ENCODE measurements at regions not wholly inside any gene's neighbourhood (a gene's known extent, or its start where the extent isn't known, plus 50 kb on each side); places are given as distances from the start of the nearest gene placed in this dataset.

GRCh38 chr1:34444516-34444915 lies 267.8 kb downstream of the C1orf94 start:
- Histone ChIP-seq H3K4me3 (ENCODE audit: low read depth, low read length) (no peak overlapping the region), H3K4me1 (no peaks in the 10 kb centered on the region), H3K9me3 (no peaks in the 10 kb centered on the region), H3K27me3 (no peaks in the 10 kb centered on the region), H3K36me3 (no peaks in the 10 kb centered on the region)
- DNase-seq, result no peak
- TF ChIP-seq CTCF (IDR thresholded peaks at IDR 0.05; ENCODE audit: low read depth, low read length), result no peak

GRCh38 chr1:34450325-34450724 lies 273.6 kb downstream of the C1orf94 start:
- no peak overlapping the region for H3K4me3 ChIP-seq (ENCODE audit: low read depth, low read length)
- H3K4me1 ChIP-seq, result no peaks in the 10 kb centered on the region
- no peaks in the 10 kb centered on the region for H3K9me3 ChIP-seq
- TF ChIP-seq CTCF (IDR thresholded peaks at IDR 0.05; ENCODE audit: low read depth, low read length), result no peak
- H3K27me3 ChIP-seq, result no peaks in the 10 kb centered on the region
- DNase-seq, result no peak
- H3K36me3 ChIP-seq, result no peaks in the 10 kb centered on the region

GRCh38 chr1:34452451-34452850 lies 275.7 kb downstream of the C1orf94 start:
- Histone ChIP-seq H3K27me3 (no peaks in the 10 kb centered on the region), H3K36me3 (no peaks in the 10 kb centered on the region), H3K4me1 (no peaks in the 10 kb centered on the region), H3K4me3 (ENCODE audit: low read depth, low read length) (no peak overlapping the region), H3K9me3 (no peaks in the 10 kb centered on the region)
- no peak for DNase-seq
- no peak for TF ChIP-seq CTCF (IDR thresholded peaks at IDR 0.05; ENCODE audit: low read depth, low read length)

- no peaks in the 10 kb centered on the region for H3K36me3 ChIP-seq
- no peaks in the 10 kb centered on the region for H3K9me3 ChIP-seq
- no peak for TF ChIP-seq CTCF (IDR thresholded peaks at IDR 0.05; ENCODE audit: low read depth, low read length)
- no peak overlapping the region for H3K4me3 ChIP-seq (ENCODE audit: low read depth, low read length)
- DNase-seq, result no peak
- no peaks in the 10 kb centered on the region for H3K4me1 ChIP-seq
- no peaks in the 10 kb centered on the region for H3K27me3 ChIP-seq
Measured at GRCh38 chr1:34455121-34455520, 278.4 kb downstream of the C1orf94 start.

- peak; percentile 56 for TF ChIP-seq CTCF (IDR thresholded peaks at IDR 0.05; ENCODE audit: low read depth, low read length)
- Histone ChIP-seq H3K4me1 (no peaks in the 10 kb centered on the region), H3K27me3 (no peaks in the 10 kb centered on the region), H3K36me3 (no peaks in the 10 kb centered on the region), H3K9me3 (no peaks in the 10 kb centered on the region), H3K4me3 (ENCODE audit: low read depth, low read length) (no peak overlapping the region)
- peak; percentile 31 for DNase-seq
Measured at GRCh38 chr1:34460193-34460592, 283.5 kb downstream of the C1orf94 start.

- Histone ChIP-seq H3K27me3 (no peaks in the 10 kb centered on the region), H3K4me3 (ENCODE audit: low read depth, low read length) (no peak overlapping the region), H3K4me1 (no peaks in the 10 kb centered on the region), H3K36me3 (no peaks in the 10 kb centered on the region), H3K9me3 (no peaks in the 10 kb centered on the region)
- TF ChIP-seq CTCF (IDR thresholded peaks at IDR 0.05; ENCODE audit: low read depth, low read length), result no peak
- DNase-seq, result no peak
Measured at GRCh38 chr1:34470401-34470800, 284.4 kb upstream of the GJB5 start.

All from BE2C (cell line).